NCI-H1436 treated with DMSO at 0.1 percent for 48 hours (cell line): ENCODE measurements at regions not wholly inside any gene's neighbourhood (a gene's known extent, or its start where the extent isn't known, plus 50 kb on each side); places are given as distances from the start of the nearest gene placed in this dataset.

Source experiments
- DNase-seq: peaks from one replicate; lab custom pipeline; 2025; lab: John Stamatoyannopoulos, UW

GRCh38 chr14:53462931-53463778 lies 310.0 kb upstream of the DDHD1 start:
- no peak for DNase-seq

DNA sequence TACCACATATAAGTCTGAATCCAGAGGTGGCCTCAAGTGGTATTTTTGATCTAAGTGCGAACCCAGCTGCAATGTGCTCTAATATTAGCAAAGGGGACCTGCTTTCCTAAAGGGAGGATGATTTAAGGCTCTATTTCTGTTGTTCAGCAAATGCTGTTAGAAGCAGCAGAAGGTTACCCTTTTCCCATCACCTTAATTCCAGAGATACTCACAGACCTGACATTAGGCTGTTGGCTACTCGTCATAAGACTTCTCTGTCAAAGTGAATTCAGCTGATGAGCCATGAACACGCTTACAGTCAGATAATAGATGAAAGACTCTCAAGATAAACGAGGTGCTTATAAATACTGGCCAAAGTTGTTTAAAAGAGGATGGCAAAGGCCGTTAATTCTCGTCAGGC lies 308.7 kb upstream of the DDHD1 start:
- no peak for DNase-seq

GRCh38 chr14:53460544-53460943 lies 307.4 kb upstream of the DDHD1 start:
- no peak for DNase-seq

DNA sequence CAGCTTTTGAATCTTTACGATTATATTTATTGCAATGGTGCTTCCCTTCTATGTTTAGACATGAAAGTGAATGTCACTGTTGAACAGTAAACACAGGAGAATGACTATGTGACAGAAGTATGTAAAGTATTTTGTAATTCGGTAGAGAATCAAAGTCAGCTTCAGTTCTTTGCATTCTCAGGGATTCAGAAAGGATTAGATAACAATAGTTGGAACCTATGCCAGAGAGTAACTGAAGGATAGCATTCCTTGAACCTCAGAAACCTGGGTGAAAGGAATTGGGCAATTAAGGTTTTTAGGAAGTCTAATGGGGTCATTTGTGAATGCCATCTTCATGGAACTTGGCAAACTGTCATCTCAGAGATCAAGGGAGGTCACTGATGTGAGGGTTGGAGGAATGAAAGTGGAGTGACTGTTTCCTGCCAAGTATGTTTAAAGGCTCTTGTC lies 305.3 kb upstream of the DDHD1 start:
- DNase-seq = no peak

DNA sequence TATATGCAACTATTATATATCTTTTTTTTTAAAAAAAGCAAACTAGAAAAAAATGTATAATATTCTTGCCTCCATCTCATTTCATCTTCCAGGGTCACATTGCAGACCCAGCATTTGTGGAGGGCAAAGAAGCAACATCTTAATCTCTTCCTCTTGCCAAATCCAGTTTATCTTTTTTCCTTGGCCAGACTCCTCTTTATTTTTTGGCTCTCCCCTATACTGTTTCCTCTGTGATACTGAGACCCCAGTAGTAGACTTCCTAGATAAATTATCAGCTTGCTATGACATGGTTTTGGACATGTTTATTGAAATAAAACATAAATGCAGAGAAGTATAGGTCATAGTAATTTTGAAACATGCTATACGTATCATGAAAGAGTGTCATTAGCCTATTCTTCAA lies 303.8 kb upstream of the DDHD1 start:
- no peak for DNase-seq

- no peak for DNase-seq
Measured at GRCh38 chr14:53452005-53452673, 299.0 kb upstream of the DDHD1 start.

GRCh38 chr14:53450871-53451270 lies 297.7 kb upstream of the DDHD1 start:
- no peak for DNase-seq

- DNase-seq = no peak
Measured at GRCh38 chr14:53448682-53449081, 295.6 kb upstream of the DDHD1 start.

DNA sequence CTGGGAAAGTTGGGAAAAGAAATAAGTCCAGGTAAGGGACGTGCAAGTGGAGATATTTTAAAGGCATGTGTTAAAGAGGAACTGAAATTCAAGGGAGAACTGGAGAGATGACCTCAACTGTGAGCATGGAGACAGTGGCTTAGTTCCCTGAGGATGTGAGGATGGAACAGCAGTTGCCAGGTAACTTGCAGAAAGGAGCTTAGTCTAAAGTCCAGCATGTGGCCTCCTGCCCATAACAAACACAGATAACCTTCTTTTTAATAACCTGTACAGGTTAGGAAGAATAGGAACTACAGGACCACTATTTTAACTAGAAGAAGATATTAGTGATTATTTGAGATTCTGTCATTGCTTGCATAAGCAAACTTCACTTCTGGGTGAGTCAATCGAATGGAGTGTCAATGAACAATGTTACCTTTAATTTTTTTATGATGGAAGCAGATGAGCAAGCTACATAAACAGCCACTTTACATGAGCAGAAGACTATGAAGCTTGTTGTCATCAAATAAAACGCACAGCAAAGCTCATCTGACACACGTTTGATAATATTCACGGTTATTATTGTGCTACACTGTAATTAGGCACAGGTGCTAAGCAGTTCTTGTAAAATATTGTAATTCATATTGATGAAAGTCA lies 291.7 kb upstream of the DDHD1 start:
- DNase-seq = no peak

DNA sequence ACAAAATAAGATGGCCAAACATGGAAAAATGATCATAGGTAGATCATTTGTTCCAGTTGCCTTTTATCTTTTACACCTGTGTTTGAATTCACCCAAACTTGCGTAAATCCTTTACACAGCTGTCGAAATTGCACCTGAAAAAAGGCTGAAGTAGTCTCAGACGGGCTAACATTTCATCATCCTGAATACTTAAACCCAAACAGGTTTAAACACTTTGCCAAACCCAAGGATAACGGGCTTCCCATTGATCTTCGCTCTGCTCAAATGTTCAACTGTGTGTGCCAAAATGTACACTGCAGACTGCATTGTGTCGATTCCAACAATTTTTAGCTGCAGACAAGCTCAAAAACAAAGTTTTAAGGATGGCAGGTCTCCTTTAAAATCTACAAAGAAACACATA lies 288.7 kb upstream of the DDHD1 start:
- no peak for DNase-seq

GRCh38 chr14:53437858-53438257 lies 284.7 kb upstream of the DDHD1 start:
- no peak for DNase-seq

GRCh38 chr14:53432378-53432802 lies 279.3 kb upstream of the DDHD1 start:
- DNase-seq = no peak

- no peak for DNase-seq
Measured at GRCh38 chr14:53430870-53431269, 277.7 kb upstream of the DDHD1 start.

DNA sequence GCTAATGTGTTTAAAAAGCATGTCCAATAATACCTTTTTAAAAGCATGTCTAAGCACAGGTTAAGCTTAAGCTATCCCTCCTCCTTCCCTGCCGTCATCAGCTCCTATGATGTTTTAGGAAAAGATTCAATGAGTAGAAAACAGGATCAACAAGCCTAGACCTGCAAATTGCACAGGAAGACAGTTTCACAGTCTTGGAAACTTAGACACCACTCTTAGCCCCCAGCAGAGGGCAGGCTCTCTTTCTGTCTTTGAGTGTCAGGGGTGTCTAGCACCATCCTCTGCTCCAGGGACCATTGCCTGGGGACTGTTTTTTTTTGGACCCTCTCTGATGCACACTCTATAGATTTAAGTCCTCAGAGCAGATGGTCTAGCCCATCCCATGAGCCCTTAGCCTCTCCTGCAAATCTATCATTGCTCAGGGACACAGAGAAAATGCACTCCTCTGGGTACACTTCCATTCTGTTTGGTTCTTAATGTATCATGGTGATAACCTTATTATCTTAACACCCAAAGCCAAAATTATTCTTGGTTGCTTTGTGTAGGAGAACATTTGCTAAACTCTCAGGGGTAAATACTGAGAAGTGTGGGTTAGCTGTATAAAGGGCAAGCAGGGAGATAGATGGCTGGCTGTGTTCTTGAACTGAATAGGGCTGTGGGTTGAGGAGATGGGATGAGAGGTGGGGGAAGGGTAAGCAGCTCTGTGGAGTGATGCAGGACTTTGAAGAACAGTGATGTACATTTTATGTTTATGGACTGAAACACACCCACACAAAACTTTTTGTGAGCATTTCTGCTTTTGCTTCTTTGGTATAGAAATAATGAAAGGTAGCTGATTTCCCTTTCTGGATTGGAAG lies 259.9 kb upstream of the DDHD1 start:
- no peak for DNase-seq

DNA sequence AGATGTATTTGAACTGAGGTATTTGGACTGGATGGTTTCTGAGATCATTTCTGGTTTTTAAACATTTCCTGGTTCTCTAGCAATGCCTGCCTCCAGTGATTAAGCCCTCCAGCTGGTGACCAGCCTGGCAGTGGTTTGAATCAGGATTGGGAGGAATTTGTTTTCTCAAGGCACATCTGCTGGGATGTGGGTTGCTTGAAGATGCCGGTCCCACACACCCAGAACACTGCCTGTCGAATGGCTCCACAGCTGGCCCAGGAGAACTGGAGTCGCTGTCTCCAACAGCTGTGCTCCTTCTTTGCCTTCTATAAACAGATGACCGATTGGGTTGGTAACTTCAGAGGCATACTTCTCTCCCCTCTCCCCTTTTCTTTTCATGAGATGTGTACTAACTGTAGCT lies 258.0 kb upstream of the DDHD1 start:
- no peak for DNase-seq

DNA sequence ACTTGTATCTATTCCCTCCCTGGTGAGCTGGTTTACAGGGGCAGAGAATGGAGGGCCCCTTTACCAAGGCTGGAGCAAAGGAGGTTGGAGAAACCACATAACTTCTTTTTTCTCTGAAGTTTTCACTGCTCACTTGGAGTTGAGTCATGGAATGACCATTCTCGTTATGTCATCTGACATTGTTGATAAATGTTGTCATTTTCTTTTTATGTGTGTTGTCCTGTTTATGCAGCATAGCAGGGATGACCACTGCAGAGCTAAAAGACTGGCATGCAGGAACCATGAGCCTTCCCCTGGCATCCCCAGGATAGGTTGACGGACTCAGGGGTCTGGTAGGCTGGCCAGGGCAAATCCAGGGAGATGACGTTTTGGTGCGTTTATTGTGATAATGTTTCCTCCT lies 256.8 kb upstream of the DDHD1 start:
- DNase-seq = no peak

GRCh38 chr14:53409289-53409688 lies 256.2 kb upstream of the DDHD1 start:
- DNase-seq = no peak

DNA sequence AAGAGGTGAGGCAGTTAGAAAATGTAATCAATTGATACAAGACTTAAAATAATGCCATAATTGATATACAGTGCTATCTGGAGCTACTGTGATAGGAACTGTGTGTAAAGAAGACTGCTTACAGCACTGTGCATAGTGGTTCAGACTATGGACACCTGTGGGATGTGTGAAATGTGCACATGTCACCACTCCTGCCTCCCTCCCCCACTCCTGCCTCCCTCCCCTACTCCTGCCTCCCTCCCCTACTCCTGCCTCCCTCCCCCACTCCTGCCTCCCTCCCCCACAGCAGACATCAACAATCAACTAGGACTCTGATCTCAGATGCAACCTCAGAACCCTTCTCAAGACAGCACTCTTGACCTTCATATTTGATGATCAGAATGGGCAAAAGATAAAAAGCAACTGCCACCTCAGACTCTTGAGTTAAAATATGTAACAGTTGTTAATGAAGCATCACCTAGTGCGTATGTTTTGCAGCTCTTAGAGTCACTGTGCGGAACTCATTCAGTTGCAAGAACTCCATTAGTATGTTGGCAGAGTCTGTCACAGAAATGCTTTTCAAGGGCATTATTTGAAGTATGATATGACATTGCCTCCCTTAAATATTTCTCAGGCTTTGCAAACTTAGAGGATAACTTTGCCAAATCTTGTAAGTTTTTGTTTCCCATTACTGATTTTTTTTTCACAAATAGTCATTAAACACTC lies 255.2 kb upstream of the DDHD1 start:
- no peak for DNase-seq

DNA sequence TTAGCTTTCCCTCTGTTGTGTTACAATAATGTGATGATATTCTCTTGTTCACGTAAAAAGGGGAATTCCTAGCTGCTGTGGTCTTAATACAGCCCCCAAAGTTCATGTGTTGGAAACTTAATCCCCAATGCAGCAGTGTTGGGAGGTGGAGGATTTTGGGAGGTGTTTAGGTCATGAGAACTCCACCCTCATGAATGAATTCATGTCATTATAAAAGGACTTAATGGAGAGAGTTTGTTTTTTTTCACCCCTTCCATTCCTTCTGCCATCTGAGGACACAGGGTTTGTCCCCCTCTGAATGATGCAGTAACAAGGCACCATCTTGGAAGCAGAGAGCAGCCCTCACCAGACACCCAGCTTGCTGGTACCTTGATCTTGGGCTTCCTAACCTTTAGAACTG lies 253.4 kb upstream of the DDHD1 start:
- no peak for DNase-seq

- no peak for DNase-seq
Measured at GRCh38 chr14:53401646-53402045, 248.5 kb upstream of the DDHD1 start.

GRCh38 chr14:53399057-53399456 lies 245.9 kb upstream of the DDHD1 start:
- no peak for DNase-seq
